ENCODE measurements at regions not wholly inside any gene's neighbourhood (a gene's known extent, or its start where the extent isn't known, plus 50 kb on each side); places are given as distances from the start of the nearest gene placed in this dataset.

GRCh38 chr22:48753381-48753730, 1074.3 kb downstream of the BRD1 start:
- 87% methylated on average over 10 of the region's 10 CpGs for WGBS (ENCODE audit: insufficient coverage)

GRCh38 chr22:48752451-48753380, 1075.0 kb downstream of the BRD1 start:
- Histone ChIP-seq H3K4me1 (ENCODE audit: control insufficient read depth, insufficient read depth, low read length) (no peaks in the 10 kb centered on the region), H3K27ac (ENCODE audit: low read length) (no peak overlapping the region), H3K4me3 (ENCODE audit: low read length) (no peak overlapping the region), H3K36me3 (ENCODE audit: control insufficient read depth, insufficient read depth, low read length) (no peaks in the 10 kb centered on the region), H3K27me3 (ENCODE audit: control insufficient read depth, insufficient read depth, low read length) (no peaks in the 10 kb centered on the region), H3K9me3 (ENCODE audit: control insufficient read depth, insufficient read depth, low read length) (no peaks in the 10 kb centered on the region)
- ATAC-seq (no peak), DNase-seq (no peak)
- Mint-ChIP-seq H3K4me3 (no peak overlapping the region), H3K9me3 (no peaks in the 10 kb centered on the region), H3K27me3 (ENCODE audit: low read depth in 2 of 2) (no peaks in the 10 kb centered on the region), H3K36me3 (no peaks in the 10 kb centered on the region), H3K27ac (no peak overlapping the region), H3K4me1 (no peaks in the 10 kb centered on the region)
- 71% methylated on average over 22 of the region's 22 CpGs for WGBS (ENCODE audit: insufficient coverage)
- intact Hi-C loops (cut with micrococcal nuclease): no loop called here
- no peak for TF ChIP-seq CTCF (IDR thresholded peaks at IDR 0.05)

More at GRCh38 chr22:48753381-48753730, 1074.3 kb downstream of the BRD1 start:
- no peak for ATAC-seq
- no peak overlapping the region for H3K27ac ChIP-seq (ENCODE audit: low read length)
- H3K27me3 Mint-ChIP-seq (ENCODE audit: low read depth in 2 of 2): no peaks in the 10 kb centered on the region
- H3K9me3 Mint-ChIP-seq: no peaks in the 10 kb centered on the region
- H3K9me3 ChIP-seq (ENCODE audit: control insufficient read depth, insufficient read depth, low read length): no peaks in the 10 kb centered on the region
- H3K27ac Mint-ChIP-seq: no peak overlapping the region
- H3K4me3 Mint-ChIP-seq: no peak overlapping the region
- intact Hi-C loops (cut with micrococcal nuclease): no loop called here
- no peaks in the 10 kb centered on the region for H3K4me1 Mint-ChIP-seq
- no peaks in the 10 kb centered on the region for H3K36me3 Mint-ChIP-seq
- no peaks in the 10 kb centered on the region for H3K4me1 ChIP-seq (ENCODE audit: control insufficient read depth, insufficient read depth, low read length)
- DNase-seq: no peak
- H3K36me3 ChIP-seq (ENCODE audit: control insufficient read depth, insufficient read depth, low read length): no peaks in the 10 kb centered on the region
- no peaks in the 10 kb centered on the region for H3K27me3 ChIP-seq (ENCODE audit: control insufficient read depth, insufficient read depth, low read length)
- no peak for TF ChIP-seq CTCF (IDR thresholded peaks at IDR 0.05)
- H3K4me3 ChIP-seq (ENCODE audit: low read length): no peak overlapping the region

- Mint-ChIP-seq H3K9me3 (no peaks in the 10 kb centered on the region), H3K4me1 (no peaks in the 10 kb centered on the region), H3K27me3 (ENCODE audit: low read depth in 2 of 2) (no peaks in the 10 kb centered on the region), H3K4me3 (no peak overlapping the region), H3K36me3 (no peaks in the 10 kb centered on the region), H3K27ac (no peak overlapping the region)
- Histone ChIP-seq H3K27ac (ENCODE audit: low read length) (no peak overlapping the region), H3K27me3 (ENCODE audit: control insufficient read depth, insufficient read depth, low read length) (no peaks in the 10 kb centered on the region), H3K4me3 (ENCODE audit: low read length) (no peak overlapping the region), H3K9me3 (ENCODE audit: control insufficient read depth, insufficient read depth, low read length) (no peaks in the 10 kb centered on the region), H3K4me1 (ENCODE audit: control insufficient read depth, insufficient read depth, low read length) (no peaks in the 10 kb centered on the region), H3K36me3 (ENCODE audit: control insufficient read depth, insufficient read depth, low read length) (no peaks in the 10 kb centered on the region)
- 87% methylated on average over 24 of the region's 26 CpGs for WGBS (ENCODE audit: insufficient coverage)
- intact Hi-C loops (cut with micrococcal nuclease): no loop called here
- ATAC-seq (no peak), DNase-seq (no peak)
- no peak for TF ChIP-seq CTCF (IDR thresholded peaks at IDR 0.05)
Measured at GRCh38 chr22:48751539-48752437, 1075.9 kb downstream of the BRD1 start.
